Uterus (tissue), 2 donors: ENCODE measurements at regions not wholly inside any gene's neighbourhood (a gene's known extent, or its start where the extent isn't known, plus 50 kb on each side); places are given as distances from the start of the nearest gene placed in this dataset.

Experiments
- POLR2A ChIP-seq, 2 donors: fragments of 450-650 bp; IDR thresholded peaks; one replicate each; pipeline ENCODE4 v1.6.1; 2016; ENCODE audit warnings: antibody characterized with exemption in 2 of 2, mild to moderate bottlenecking in 1 of 2, moderate library complexity in 1 of 2
- TF ChIP-seq, protein P1 (sequence below), 4 experiments: fragments of 200-600 bp in 2 of 4; fragments of 450-650 bp in 2 of 4; sonication (generic) in 2 of 4; IDR thresholded peaks; one replicate each; pipeline ENCODE4 v1.5.1; 2016 to 2019; ENCODE audit warnings: antibody characterized with exemption in 4 of 4, mild to moderate bottlenecking in 2 of 4, moderate library complexity in 1 of 4

DNA sequence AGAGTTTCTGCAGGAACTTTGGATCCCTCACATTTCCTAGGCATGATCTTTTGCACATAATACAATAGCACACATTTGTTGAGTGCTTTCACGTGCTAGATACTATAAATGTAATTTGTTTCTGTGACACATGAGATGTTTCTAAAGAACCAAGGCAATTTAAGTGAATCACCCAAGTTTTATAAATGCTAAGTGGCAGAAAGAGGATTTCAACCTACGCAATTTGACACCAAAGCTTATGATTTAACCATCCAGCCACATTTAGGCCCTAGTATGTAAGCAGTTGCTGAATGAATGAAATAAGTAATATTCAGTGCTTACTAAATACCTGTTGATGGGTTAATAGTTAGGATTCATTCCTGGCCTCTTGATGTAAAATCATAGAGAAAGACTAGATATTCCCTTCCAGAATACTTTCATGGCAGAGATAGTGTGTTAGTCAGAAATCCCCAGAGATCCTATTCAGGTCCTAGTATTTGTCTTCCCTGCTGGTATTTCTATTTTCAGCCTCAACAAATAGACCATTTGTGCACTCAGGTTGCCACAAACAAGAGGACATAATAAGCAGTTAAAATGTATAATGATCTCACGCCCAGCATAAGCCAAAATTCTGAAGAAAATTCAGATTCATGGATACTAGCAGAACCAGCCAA, 572.6 kb downstream of the IPMK start:
- no peak for TF ChIP-seq POLR2A (IDR thresholded peaks at IDR 0.05)
- TF ChIP-seq, protein P1, sequence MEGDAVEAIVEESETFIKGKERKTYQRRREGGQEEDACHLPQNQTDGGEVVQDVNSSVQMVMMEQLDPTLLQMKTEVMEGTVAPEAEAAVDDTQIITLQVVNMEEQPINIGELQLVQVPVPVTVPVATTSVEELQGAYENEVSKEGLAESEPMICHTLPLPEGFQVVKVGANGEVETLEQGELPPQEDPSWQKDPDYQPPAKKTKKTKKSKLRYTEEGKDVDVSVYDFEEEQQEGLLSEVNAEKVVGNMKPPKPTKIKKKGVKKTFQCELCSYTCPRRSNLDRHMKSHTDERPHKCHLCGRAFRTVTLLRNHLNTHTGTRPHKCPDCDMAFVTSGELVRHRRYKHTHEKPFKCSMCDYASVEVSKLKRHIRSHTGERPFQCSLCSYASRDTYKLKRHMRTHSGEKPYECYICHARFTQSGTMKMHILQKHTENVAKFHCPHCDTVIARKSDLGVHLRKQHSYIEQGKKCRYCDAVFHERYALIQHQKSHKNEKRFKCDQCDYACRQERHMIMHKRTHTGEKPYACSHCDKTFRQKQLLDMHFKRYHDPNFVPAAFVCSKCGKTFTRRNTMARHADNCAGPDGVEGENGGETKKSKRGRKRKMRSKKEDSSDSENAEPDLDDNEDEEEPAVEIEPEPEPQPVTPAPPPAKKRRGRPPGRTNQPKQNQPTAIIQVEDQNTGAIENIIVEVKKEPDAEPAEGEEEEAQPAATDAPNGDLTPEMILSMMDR (IDR thresholded peaks at IDR 0.05): no peak
